ENCODE measurements at regions not wholly inside any gene's neighbourhood (a gene's known extent, or its start where the extent isn't known, plus 50 kb on each side); places are given as distances from the start of the nearest gene placed in this dataset.

DNA sequence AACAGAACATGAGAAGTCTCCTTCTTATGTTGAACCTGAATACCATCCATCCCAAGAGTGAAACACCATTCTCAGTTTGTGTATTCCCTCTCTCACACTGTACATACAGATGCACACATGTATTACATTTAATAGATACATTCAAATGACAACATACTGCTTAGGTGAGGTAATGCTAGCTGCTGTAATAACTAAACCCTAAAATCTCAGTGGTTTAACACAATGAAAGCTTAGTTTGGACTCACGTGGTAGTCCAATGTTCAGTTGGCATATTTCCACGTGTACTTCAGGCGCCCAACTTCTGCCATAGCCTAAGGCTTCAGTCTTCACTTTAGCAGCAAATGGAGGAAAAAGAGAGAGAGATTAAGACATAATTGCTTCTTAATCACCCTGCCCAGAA is 351.1 kb upstream of the PMFBP1 start:
- no peaks in the 10 kb centered on the region for H3K9me2 ChIP-seq (replicated peaks; ENCODE audit: insufficient read depth)
- no peaks in the 10 kb centered on the region for H3K27me3 ChIP-seq
- H3K79me2 ChIP-seq: no peaks in the 10 kb centered on the region
- TF ChIP-seq, protein P1, sequence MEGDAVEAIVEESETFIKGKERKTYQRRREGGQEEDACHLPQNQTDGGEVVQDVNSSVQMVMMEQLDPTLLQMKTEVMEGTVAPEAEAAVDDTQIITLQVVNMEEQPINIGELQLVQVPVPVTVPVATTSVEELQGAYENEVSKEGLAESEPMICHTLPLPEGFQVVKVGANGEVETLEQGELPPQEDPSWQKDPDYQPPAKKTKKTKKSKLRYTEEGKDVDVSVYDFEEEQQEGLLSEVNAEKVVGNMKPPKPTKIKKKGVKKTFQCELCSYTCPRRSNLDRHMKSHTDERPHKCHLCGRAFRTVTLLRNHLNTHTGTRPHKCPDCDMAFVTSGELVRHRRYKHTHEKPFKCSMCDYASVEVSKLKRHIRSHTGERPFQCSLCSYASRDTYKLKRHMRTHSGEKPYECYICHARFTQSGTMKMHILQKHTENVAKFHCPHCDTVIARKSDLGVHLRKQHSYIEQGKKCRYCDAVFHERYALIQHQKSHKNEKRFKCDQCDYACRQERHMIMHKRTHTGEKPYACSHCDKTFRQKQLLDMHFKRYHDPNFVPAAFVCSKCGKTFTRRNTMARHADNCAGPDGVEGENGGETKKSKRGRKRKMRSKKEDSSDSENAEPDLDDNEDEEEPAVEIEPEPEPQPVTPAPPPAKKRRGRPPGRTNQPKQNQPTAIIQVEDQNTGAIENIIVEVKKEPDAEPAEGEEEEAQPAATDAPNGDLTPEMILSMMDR (IDR thresholded peaks at IDR 0.05; ENCODE audit: poor library complexity): no peak
- TF ChIP-seq EZH2 (IDR thresholded peaks at IDR 0.05; ENCODE audit: borderline replicate concordance) (no peak), EZH2phosphoT487 (IDR thresholded peaks at IDR 0.05; ENCODE audit: low read depth, severe bottlenecking, unreplicated experiment) (no peak)
- no peaks in the 10 kb centered on the region for H3K36me3 ChIP-seq (replicated peaks; ENCODE audit: insufficient read depth, low read depth)
- no peaks in the 10 kb centered on the region for H4K20me1 ChIP-seq (ENCODE audit: insufficient read depth, poor library complexity, severe bottlenecking)
- no peak overlapping the region for H3K27ac ChIP-seq
- no peak overlapping the region for H3K4me2 ChIP-seq
- no peaks in the 10 kb centered on the region for H3K9me3 ChIP-seq (ENCODE audit: low read depth)
- DNase-seq (ENCODE audit: low spot score): no peak
- H2AFZ ChIP-seq: no peak overlapping the region
- H3K4me3 ChIP-seq: no peak overlapping the region
- WGBS (ENCODE audit: low lambda C conversion rate, missing lambda C conversion rate): 97% methylated on average over 3 of the region's 3 CpGs
- H3K4me1 ChIP-seq (ENCODE audit: insufficient read depth): no peaks in the 10 kb centered on the region

- Histone ChIP-seq H3K27me3 (no peaks in the 10 kb centered on the region), H3K4me2 (no peak overlapping the region), H3K4me1 (ENCODE audit: insufficient read depth) (no peaks in the 10 kb centered on the region), H3K9me2 (replicated peaks; ENCODE audit: insufficient read depth) (no peaks in the 10 kb centered on the region), H2AFZ (no peak overlapping the region), H3K36me3 (replicated peaks; ENCODE audit: insufficient read depth, low read depth) (no peaks in the 10 kb centered on the region), H3K27ac (no peak overlapping the region), H3K4me3 (no peak overlapping the region), H3K9me3 (ENCODE audit: low read depth) (no peaks in the 10 kb centered on the region), H3K79me2 (no peaks in the 10 kb centered on the region), H4K20me1 (ENCODE audit: insufficient read depth, poor library complexity, severe bottlenecking) (no peaks in the 10 kb centered on the region)
- TF ChIP-seq EZH2phosphoT487 (IDR thresholded peaks at IDR 0.05; ENCODE audit: low read depth, severe bottlenecking, unreplicated experiment) (no peak), EZH2 (IDR thresholded peaks at IDR 0.05; ENCODE audit: borderline replicate concordance) (no peak)
- TF ChIP-seq, protein P1 (IDR thresholded peaks at IDR 0.05; ENCODE audit: poor library complexity): no peak
- WGBS (ENCODE audit: low lambda C conversion rate, missing lambda C conversion rate): 98% methylated on average over 2 of the region's 2 CpGs
- DNase-seq (ENCODE audit: low spot score): no peak
These were observed 345.2 kb upstream of the PMFBP1 start for GRCh38 chr16:72517154-72517553.

- Histone ChIP-seq H3K27me3 (no peaks in the 10 kb centered on the region), H3K4me2 (no peak overlapping the region), H4K20me1 (ENCODE audit: insufficient read depth, poor library complexity, severe bottlenecking) (no peaks in the 10 kb centered on the region), H2AFZ (no peak overlapping the region), H3K27ac (no peak overlapping the region), H3K9me2 (replicated peaks; ENCODE audit: insufficient read depth) (no peaks in the 10 kb centered on the region), H3K4me3 (no peak overlapping the region), H3K9me3 (ENCODE audit: low read depth) (no peaks in the 10 kb centered on the region), H3K36me3 (replicated peaks; ENCODE audit: insufficient read depth, low read depth) (no peaks in the 10 kb centered on the region), H3K4me1 (ENCODE audit: insufficient read depth) (no peaks in the 10 kb centered on the region), H3K79me2 (no peaks in the 10 kb centered on the region)
- 93% methylated on average over 3 of the region's 3 CpGs for WGBS (ENCODE audit: low lambda C conversion rate, missing lambda C conversion rate)
- DNase-seq (ENCODE audit: low spot score): no peak
- TF ChIP-seq EZH2 (IDR thresholded peaks at IDR 0.05; ENCODE audit: borderline replicate concordance) (no peak), EZH2phosphoT487 (IDR thresholded peaks at IDR 0.05; ENCODE audit: low read depth, severe bottlenecking, unreplicated experiment) (no peak)
- TF ChIP-seq, protein P1 (IDR thresholded peaks at IDR 0.05; ENCODE audit: poor library complexity): no peak
These were observed 339.2 kb upstream of the PMFBP1 start for GRCh38 chr16:72511171-72511570.

GRCh38 chr16:72508191-72508590 is 336.2 kb upstream of the PMFBP1 start:
- TF ChIP-seq EZH2phosphoT487 (IDR thresholded peaks at IDR 0.05; ENCODE audit: low read depth, severe bottlenecking, unreplicated experiment): no peak
- no peak for TF ChIP-seq EZH2 (IDR thresholded peaks at IDR 0.05; ENCODE audit: borderline replicate concordance)
- TF ChIP-seq, protein P1 (IDR thresholded peaks at IDR 0.05; ENCODE audit: poor library complexity): no peak
- H3K36me3 ChIP-seq (replicated peaks; ENCODE audit: insufficient read depth, low read depth): no peaks in the 10 kb centered on the region
- H3K9me2 ChIP-seq (replicated peaks; ENCODE audit: insufficient read depth): no peaks in the 10 kb centered on the region
- H2AFZ ChIP-seq: no peak overlapping the region
- no peaks in the 10 kb centered on the region for H3K27me3 ChIP-seq
- no peaks in the 10 kb centered on the region for H4K20me1 ChIP-seq (ENCODE audit: insufficient read depth, poor library complexity, severe bottlenecking)
- no peaks in the 10 kb centered on the region for H3K4me1 ChIP-seq (ENCODE audit: insufficient read depth)
- no peaks in the 10 kb centered on the region for H3K9me3 ChIP-seq (ENCODE audit: low read depth)
- H3K27ac ChIP-seq: no peak overlapping the region
- no peaks in the 10 kb centered on the region for H3K79me2 ChIP-seq
- WGBS (ENCODE audit: low lambda C conversion rate, missing lambda C conversion rate): 97% methylated on average over 1 of the region's 1 CpG
- DNase-seq (ENCODE audit: low spot score): no peak
- H3K4me3 ChIP-seq: no peak overlapping the region
- H3K4me2 ChIP-seq: no peak overlapping the region

All from hepatocyte (in vitro differentiated cells).